ENCODE measurements at regions not wholly inside any gene's neighbourhood (a gene's known extent, or its start where the extent isn't known, plus 50 kb on each side); places are given as distances from the start of the nearest gene placed in this dataset.

DNA sequence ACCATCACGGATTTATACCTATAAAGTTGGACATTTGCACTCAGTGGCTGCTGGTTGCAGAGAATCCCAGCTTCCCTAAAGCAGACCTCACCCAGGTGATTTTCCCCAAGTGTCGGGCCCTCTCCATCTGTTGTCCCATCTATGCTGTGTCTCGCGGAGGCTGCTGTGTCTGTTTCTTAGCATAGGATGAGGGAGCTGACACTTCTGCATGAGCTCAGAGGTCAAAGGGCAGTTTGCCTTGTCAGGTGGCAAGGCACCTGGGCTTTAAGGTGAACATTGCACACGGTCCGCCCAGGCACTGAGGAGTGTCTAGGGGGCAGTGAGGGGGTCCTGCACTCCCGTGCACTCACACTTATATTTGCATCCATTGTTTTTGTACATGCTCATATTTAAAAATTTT, 151.6 kb downstream of the ZIC5 start:
- DNase-seq: no peak

DNA sequence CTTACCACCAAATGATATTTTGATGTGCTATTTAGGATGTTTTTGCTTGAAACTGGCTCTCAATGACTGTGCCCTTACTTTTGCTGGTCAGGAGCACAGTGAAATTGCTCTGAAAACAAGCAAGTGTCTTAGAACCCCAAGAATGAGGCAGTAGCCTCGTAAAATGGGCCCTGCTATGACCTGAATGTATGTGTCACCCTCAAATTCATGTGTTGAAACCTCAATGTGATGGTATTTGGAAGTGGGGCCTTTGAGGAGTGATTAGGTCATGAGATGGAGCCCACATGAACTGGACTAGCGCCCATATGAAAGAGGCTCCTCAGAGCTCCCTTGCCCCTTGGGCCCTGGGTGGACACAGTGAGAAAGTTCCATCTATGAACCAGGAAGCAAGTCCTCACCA, 155.2 kb downstream of the ZIC5 start:
- no peak for DNase-seq

GRCh38 chr13:99813336-99814095, 158.1 kb downstream of the ZIC5 start:
- no peak for DNase-seq

GRCh38 chr13:99812625-99813024, 158.9 kb downstream of the ZIC5 start:
- DNase-seq: no peak

DNA sequence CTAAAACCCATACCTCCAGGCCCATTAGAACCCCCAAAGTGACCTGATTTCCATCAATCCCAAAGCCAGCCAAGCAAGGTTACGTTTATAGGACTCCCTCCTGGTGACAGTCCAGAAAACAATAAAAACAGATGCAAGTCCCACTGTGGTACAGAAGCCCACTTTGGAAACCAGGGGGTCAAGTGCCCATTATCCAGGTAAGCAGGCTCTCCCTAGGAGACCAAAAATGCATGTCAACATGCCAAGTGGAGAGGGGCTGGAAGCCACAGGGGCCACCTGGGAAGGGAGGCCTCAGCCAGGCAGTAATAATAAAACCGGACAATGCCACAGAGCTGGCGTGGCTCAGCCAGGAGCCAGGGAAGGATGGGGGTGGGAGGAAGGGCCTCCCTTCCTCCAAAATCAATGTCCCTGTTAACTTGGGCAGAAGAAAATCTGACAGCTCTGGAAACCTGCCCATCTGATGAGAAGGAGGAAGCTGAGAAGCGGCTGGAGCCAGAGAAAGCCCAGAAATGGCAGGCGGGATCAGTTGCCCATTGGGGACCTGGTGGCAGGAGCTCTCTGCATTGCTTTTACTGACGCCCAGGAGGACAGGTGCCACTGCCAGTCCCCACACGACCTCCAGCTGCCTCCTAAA, 160.4 kb downstream of the ZIC5 start:
- DNase-seq: no peak

- no peak for DNase-seq
These were observed 161.6 kb downstream of the ZIC5 start for GRCh38 chr13:99809926-99810325.

GRCh38 chr13:99809496-99809895, 162.1 kb downstream of the ZIC5 start:
- no peak for DNase-seq

GRCh38 chr13:99808786-99809185, 162.8 kb downstream of the ZIC5 start:
- DNase-seq: no peak

- DNase-seq: no peak
These were observed 164.9 kb downstream of the ZIC5 start for GRCh38 chr13:99806671-99807070.

DNA sequence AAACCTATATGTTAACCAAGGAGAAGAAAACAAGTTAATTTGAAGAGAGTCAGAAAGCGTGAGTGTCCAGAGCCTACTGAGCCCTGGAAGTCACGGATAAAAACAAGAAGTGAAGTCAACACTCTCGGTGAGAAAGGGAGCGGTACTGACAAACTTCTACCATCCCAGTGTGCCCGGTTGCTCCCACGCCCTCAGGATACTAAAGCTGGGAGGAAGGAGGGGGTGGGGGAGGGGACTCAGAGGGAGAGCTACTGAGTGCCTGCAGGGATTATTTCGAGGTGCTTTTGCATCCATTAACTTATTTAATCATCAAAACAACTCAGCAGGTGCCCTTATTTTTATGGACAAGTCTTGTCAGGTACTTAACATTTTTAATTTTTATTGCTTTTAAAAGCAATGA, 166.2 kb downstream of the ZIC5 start:
- no peak for DNase-seq

DNA sequence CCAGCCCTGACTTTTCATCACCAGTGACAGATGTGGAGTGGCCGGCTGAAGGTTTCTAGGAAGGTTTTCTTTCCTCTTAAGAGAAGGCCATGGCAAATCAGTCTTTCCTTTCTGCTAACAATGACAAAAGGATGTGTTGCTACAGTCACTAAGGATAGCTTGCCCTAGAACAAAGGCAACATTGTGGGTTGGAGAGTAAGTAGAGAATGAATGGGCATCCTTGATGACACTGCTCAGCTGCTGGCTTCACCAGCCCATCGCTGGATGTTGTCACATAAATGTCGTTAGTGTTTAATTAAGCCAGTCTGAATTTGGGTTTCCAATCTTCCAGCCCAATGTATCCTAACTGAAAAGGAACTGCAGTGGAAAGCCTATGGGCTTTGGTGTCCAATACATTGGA, 168.4 kb downstream of the ZIC5 start:
- no peak for DNase-seq

- no peak for DNase-seq
These were observed 169.2 kb downstream of the ZIC5 start for GRCh38 chr13:99802416-99802815.

DNA sequence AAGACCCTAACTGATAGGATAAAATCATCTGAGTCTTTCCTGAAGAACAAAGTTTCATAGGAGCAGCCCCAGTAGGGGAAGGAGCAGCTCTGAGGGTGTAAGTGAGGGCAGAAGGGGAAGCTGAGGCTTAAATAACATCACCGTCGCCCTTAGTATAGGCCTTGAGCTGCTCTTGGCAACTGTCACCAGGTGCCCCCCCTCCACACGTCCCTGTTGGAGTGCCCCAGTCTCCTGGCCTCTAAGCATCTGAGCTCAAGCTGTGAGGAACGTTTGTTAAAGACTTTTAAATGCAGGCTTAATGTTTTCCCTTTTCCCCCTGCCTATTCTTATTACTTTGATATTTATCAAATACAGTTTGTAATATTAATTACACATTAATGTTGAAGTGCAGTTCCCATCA, 170.6 kb downstream of the ZIC5 start:
- DNase-seq: no peak

DNA sequence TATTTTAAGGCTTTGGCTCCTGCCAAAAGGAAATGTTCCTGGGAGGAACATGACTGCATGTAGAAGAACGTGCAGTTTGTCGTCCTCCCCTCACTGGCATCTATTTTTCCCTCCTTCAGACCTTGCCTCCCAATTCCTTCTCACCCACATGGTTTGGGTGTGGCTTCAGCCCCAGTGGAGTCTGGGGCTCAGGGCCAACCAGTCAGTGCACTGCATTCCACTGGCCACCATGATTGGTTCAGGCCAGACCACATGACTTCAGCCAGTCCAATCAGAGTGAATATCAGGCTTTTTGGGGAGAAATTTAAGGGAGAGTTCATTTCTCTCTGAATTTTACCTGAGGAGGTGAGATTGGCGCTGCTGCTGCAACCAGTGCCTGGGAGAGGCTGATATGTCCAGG, 171.6 kb downstream of the ZIC5 start:
- no peak for DNase-seq

GRCh38 chr13:99798756-99799155, 172.8 kb downstream of the ZIC5 start:
- no peak for DNase-seq

DNA sequence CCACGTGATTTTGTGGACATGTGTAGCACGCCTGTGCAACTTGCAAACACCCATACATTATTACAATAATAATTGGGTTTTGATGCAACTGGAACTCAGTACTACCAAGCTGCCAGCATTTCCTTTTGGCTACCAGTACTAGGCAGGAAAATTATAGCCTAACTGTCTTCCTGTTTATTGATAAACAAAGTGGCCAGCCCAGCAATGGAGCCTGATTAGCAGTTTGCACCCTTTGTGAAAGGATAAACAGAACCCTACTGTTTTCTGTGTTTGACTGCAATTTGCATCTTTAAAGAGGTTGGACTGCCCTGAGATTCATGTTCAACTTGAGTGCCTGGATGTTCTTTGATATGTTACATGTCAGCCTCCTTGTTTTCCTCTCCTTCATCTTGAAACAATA, 173.9 kb downstream of the ZIC5 start:
- DNase-seq: no peak

- DNase-seq: no peak
These were observed 175.3 kb downstream of the ZIC5 start for GRCh38 chr13:99796175-99796819.

DNA sequence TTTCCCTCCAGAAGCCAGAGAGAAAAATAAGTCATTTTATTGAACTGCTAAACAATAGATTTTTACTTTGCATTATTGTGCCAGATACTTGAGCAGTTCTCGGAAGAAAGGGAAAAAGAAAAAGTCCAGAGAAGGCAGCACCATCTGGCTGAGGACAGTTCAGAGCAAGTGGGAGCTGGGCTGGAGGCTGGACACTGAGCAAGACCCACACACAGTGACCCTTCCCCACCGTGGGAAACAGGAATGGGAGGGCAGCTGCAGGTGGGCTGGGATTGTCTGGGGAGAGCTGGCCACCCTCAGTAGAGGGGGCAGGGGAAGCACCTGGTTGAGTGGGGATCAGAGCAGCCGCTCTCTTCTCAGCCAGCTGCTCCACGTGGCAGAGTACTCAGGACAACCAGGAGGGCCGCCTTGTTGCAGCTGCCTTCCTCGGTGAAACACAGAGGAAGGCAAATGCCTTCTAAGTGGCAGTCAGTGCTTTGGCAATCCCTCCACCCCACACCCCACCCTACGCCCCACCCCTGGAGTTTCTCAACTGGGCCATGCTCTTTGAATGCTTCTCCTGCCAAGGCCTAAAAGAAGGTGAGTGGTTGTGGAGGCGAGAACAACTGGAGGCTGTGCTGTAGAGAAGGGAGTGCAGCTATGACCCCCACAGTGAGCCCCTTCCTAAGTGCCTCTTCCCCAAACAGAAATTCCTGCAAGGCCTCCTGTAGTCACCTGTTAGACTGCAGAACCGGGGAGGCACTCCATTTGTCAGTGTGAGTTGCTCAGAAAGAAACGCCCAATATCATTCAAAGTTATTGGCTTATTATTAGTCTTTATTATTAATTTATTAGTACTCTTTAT, 179.3 kb downstream of the ZIC5 start:
- DNase-seq: no peak

DNA sequence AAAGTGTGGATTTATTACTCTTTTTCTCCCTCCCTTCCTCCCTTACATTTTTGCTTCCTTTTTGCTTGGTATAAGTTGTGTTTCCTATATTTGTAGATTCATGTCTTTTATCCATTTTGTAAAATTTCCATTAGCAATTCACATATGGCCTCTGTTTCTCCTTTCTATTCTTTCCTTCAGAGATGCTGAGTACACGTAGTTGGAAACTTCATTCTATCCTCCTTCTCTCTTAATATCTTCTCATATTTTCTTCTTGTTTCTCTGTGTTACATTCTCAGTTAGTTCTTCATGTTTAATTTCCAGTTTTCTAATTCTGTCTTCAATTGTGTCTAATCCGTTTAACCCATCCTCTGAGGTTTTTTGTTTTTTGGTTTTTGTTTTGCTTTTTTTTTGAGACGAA, 188.9 kb downstream of the ZIC5 start:
- no peak for DNase-seq

GRCh38 chr13:99778500-99778899, 193.1 kb downstream of the ZIC5 start:
- DNase-seq: no peak

- no peak for DNase-seq
These were observed 193.7 kb downstream of the ZIC5 start for GRCh38 chr13:99777873-99778272.

- no peak for DNase-seq
These were observed 196.9 kb downstream of the ZIC5 start for GRCh38 chr13:99774644-99775043.

DNA sequence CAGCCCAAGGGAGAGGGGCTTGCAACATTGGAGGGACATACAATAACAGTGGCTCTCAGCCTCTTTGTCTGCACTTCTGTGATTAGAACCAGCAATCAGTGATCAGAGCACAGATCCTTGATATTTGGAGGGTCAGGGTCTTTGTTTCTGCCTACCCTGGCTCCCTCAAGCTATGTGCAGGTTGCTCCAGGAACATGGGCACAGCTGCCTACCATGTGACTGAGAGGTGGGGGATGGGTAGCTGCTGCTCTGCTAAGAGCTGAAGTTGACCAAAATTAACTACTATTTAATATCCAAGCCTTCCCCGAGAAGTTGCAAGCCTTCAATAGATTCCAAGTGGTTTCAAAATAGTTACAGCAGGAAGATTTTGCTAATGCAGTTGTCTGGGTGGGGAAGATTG, 202.6 kb downstream of the ZIC5 start:
- DNase-seq: no peak

Measured in stimulated activated CD4-positive, alpha-beta T cell treated with anti-CD3 and anti-CD28 coated beads, Interleukin-4, amount 100 ng/mL, for 1 hour (primary cell).